ENCODE measurements at regions not wholly inside any gene's neighbourhood (a gene's known extent, or its start where the extent isn't known, plus 50 kb on each side); places are given as distances from the start of the nearest gene placed in this dataset.

GRCh38 chr18:76594966-76595365, 99.9 kb upstream of the ZNF516 start:
- TF ChIP-seq POLR2A (IDR thresholded peaks at IDR 0.05; ENCODE audit: low read length) (no peak), GATA1 (IDR thresholded peaks at IDR 0.05; ENCODE audit: low read depth, low read length) (no peak)
